ENCODE measurements at regions not wholly inside any gene's neighbourhood (a gene's known extent, or its start where the extent isn't known, plus 50 kb on each side); places are given as distances from the start of the nearest gene placed in this dataset.

GRCh38 chr5:2403296-2403695 lies 348.2 kb downstream of the IRX2 start:
- DNase-seq (ENCODE audit: extremely low read depth, low read depth) = no peak
- TF ChIP-seq CTCF (IDR thresholded peaks at IDR 0.05; ENCODE audit: low read depth, low read length) = no peak

GRCh38 chr5:2399804-2400203 lies 351.7 kb downstream of the IRX2 start:
- no peak for TF ChIP-seq CTCF (IDR thresholded peaks at IDR 0.05; ENCODE audit: low read depth, low read length)
- no peak for DNase-seq (ENCODE audit: extremely low read depth, low read depth)

- no peak for TF ChIP-seq CTCF (IDR thresholded peaks at IDR 0.05; ENCODE audit: low read depth, low read length)
- no peak for DNase-seq (ENCODE audit: extremely low read depth, low read depth)
Measured at GRCh38 chr5:2399096-2399495, 352.4 kb downstream of the IRX2 start.

GRCh38 chr5:2393556-2393955 lies 357.9 kb downstream of the IRX2 start:
- TF ChIP-seq CTCF (IDR thresholded peaks at IDR 0.05; ENCODE audit: low read depth, low read length) = no peak
- no peak for DNase-seq (ENCODE audit: extremely low read depth, low read depth)

- no peak for TF ChIP-seq CTCF (IDR thresholded peaks at IDR 0.05; ENCODE audit: low read depth, low read length)
- DNase-seq (ENCODE audit: extremely low read depth, low read depth) = no peak
Measured at GRCh38 chr5:2391566-2391965, 359.9 kb downstream of the IRX2 start.

- TF ChIP-seq CTCF (IDR thresholded peaks at IDR 0.05; ENCODE audit: low read depth, low read length) = no peak
- no peak for DNase-seq (ENCODE audit: extremely low read depth, low read depth)
Measured at GRCh38 chr5:2391021-2391420, 360.5 kb downstream of the IRX2 start.

GRCh38 chr5:2388571-2388970 lies 362.9 kb downstream of the IRX2 start:
- DNase-seq (ENCODE audit: extremely low read depth, low read depth) = no peak
- TF ChIP-seq CTCF (IDR thresholded peaks at IDR 0.05; ENCODE audit: low read depth, low read length) = no peak

All from AG09319 (cell line).